ENCODE measurements at regions not wholly inside any gene's neighbourhood (a gene's known extent, or its start where the extent isn't known, plus 50 kb on each side); places are given as distances from the start of the nearest gene placed in this dataset.

- TF ChIP-seq, protein P1, sequence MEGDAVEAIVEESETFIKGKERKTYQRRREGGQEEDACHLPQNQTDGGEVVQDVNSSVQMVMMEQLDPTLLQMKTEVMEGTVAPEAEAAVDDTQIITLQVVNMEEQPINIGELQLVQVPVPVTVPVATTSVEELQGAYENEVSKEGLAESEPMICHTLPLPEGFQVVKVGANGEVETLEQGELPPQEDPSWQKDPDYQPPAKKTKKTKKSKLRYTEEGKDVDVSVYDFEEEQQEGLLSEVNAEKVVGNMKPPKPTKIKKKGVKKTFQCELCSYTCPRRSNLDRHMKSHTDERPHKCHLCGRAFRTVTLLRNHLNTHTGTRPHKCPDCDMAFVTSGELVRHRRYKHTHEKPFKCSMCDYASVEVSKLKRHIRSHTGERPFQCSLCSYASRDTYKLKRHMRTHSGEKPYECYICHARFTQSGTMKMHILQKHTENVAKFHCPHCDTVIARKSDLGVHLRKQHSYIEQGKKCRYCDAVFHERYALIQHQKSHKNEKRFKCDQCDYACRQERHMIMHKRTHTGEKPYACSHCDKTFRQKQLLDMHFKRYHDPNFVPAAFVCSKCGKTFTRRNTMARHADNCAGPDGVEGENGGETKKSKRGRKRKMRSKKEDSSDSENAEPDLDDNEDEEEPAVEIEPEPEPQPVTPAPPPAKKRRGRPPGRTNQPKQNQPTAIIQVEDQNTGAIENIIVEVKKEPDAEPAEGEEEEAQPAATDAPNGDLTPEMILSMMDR (IDR thresholded peaks at IDR 0.05; ENCODE audit: low read length) = no peak; the same call in 1 of the 2 replicates
- TF ChIP-seq EZH2 (optimal IDR thresholded peaks at IDR 0.05; ENCODE audit: low read depth, low read length) = no peak
- no peak for TF ChIP-seq EZH2phosphoT487 (IDR thresholded peaks at IDR 0.05; ENCODE audit: low read length)
Measured at GRCh38 chr9:78130004-78130403, 98.4 kb upstream of the GNAQ start.
